ENCODE measurements at regions not wholly inside any gene's neighbourhood (a gene's known extent, or its start where the extent isn't known, plus 50 kb on each side); places are given as distances from the start of the nearest gene placed in this dataset.

GRCh38 chr18:22650247-22650646 lies 232.5 kb upstream of the CTAGE1 start:
- Histone ChIP-seq H3K9ac (ENCODE audit: low read depth in 1 of 3, low read length in 3 of 3) (no peak overlapping the region), H3K4me1 (ENCODE audit: control insufficient read depth in 3 of 3, insufficient read depth in 3 of 3, low read length in 3 of 3) (no peaks in the 10 kb centered on the region), H3K36me3 (ENCODE audit: control insufficient read depth in 3 of 3, insufficient read depth in 3 of 3, low read length in 3 of 3) (no peaks in the 10 kb centered on the region)

GRCh38 chr18:22657619-22658018 lies 239.9 kb upstream of the CTAGE1 start:
- no peak overlapping the region for H3K27ac ChIP-seq (ENCODE audit: low read depth, low read length)
- no peak overlapping the region for H3K9ac ChIP-seq (ENCODE audit: low read depth in 1 of 3, low read length in 3 of 3)
- H3K36me3 ChIP-seq (ENCODE audit: control insufficient read depth in 3 of 3, insufficient read depth in 3 of 3, low read length in 3 of 3), result no peaks in the 10 kb centered on the region
- no peaks in the 10 kb centered on the region for H3K27me3 ChIP-seq (ENCODE audit: control insufficient read depth in 3 of 3, insufficient read depth in 3 of 3, low read length in 3 of 3)
- H3K9me3 ChIP-seq (ENCODE audit: control insufficient read depth in 3 of 3, low read length in 3 of 3), result peaks cover 0 to 9% (median 2%) of the 10 kb centered on the region in 3 donors
- H3K4me3 ChIP-seq (ENCODE audit: low read length in 3 of 3), result no peak overlapping the region
- no peaks in the 10 kb centered on the region for H3K4me1 ChIP-seq (ENCODE audit: control insufficient read depth in 3 of 3, insufficient read depth in 3 of 3, low read length in 3 of 3)

More at GRCh38 chr18:22650247-22650646, 232.5 kb upstream of the CTAGE1 start:
- no peak overlapping the region for H3K4me3 ChIP-seq (ENCODE audit: low read length in 3 of 3)
- no peaks in the 10 kb centered on the region for H3K27me3 ChIP-seq (ENCODE audit: control insufficient read depth in 3 of 3, insufficient read depth in 3 of 3, low read length in 3 of 3)
- H3K27ac ChIP-seq (ENCODE audit: low read depth, low read length), result no peak overlapping the region
- H3K9me3 ChIP-seq (ENCODE audit: control insufficient read depth in 3 of 3, low read length in 3 of 3), result peaks cover 0 to 8% (median 0%) of the 10 kb centered on the region in 3 donors

GRCh38 chr18:22658318-22658717 lies 240.6 kb upstream of the CTAGE1 start:
- no peak overlapping the region for H3K9ac ChIP-seq (ENCODE audit: low read depth in 1 of 3, low read length in 3 of 3)
- H3K9me3 ChIP-seq (ENCODE audit: control insufficient read depth in 3 of 3, low read length in 3 of 3), result peaks cover 0 to 9% (median 2%) of the 10 kb centered on the region in 3 donors
- no peak overlapping the region for H3K4me3 ChIP-seq (ENCODE audit: low read length in 3 of 3)
- no peak overlapping the region for H3K27ac ChIP-seq (ENCODE audit: low read depth, low read length)
- H3K27me3 ChIP-seq (ENCODE audit: control insufficient read depth in 3 of 3, insufficient read depth in 3 of 3, low read length in 3 of 3), result no peaks in the 10 kb centered on the region
- H3K4me1 ChIP-seq (ENCODE audit: control insufficient read depth in 3 of 3, insufficient read depth in 3 of 3, low read length in 3 of 3), result no peaks in the 10 kb centered on the region
- H3K36me3 ChIP-seq (ENCODE audit: control insufficient read depth in 3 of 3, insufficient read depth in 3 of 3, low read length in 3 of 3), result no peaks in the 10 kb centered on the region

- Histone ChIP-seq H3K4me3 (ENCODE audit: low read length in 3 of 3) (no peak overlapping the region), H3K27ac (ENCODE audit: low read depth, low read length) (no peak overlapping the region), H3K9me3 (ENCODE audit: control insufficient read depth in 3 of 3, low read length in 3 of 3) (peaks cover 0 to 5% (median 2%) of the 10 kb centered on the region in 3 donors), H3K4me1 (ENCODE audit: control insufficient read depth in 3 of 3, insufficient read depth in 3 of 3, low read length in 3 of 3) (no peaks in the 10 kb centered on the region), H3K27me3 (ENCODE audit: control insufficient read depth in 3 of 3, insufficient read depth in 3 of 3, low read length in 3 of 3) (no peaks in the 10 kb centered on the region), H3K9ac (ENCODE audit: low read depth in 1 of 3, low read length in 3 of 3) (no peak overlapping the region), H3K36me3 (ENCODE audit: control insufficient read depth in 3 of 3, insufficient read depth in 3 of 3, low read length in 3 of 3) (no peaks in the 10 kb centered on the region)
Observed at GRCh38 chr18:22663378-22663777, 245.7 kb upstream of the CTAGE1 start.

- Histone ChIP-seq H3K9me3 (ENCODE audit: control insufficient read depth in 3 of 3, low read length in 3 of 3) (peaks cover 0 to 3% (median 2%) of the 10 kb centered on the region in 3 donors), H3K4me1 (ENCODE audit: control insufficient read depth in 3 of 3, insufficient read depth in 3 of 3, low read length in 3 of 3) (no peaks in the 10 kb centered on the region), H3K27me3 (ENCODE audit: control insufficient read depth in 3 of 3, insufficient read depth in 3 of 3, low read length in 3 of 3) (no peaks in the 10 kb centered on the region), H3K9ac (ENCODE audit: low read depth in 1 of 3, low read length in 3 of 3) (no peak overlapping the region), H3K4me3 (ENCODE audit: low read length in 3 of 3) (no peak overlapping the region), H3K36me3 (ENCODE audit: control insufficient read depth in 3 of 3, insufficient read depth in 3 of 3, low read length in 3 of 3) (no peaks in the 10 kb centered on the region), H3K27ac (ENCODE audit: low read depth, low read length) (no peak overlapping the region)
Observed at GRCh38 chr18:22666411-22666940, 248.8 kb upstream of the CTAGE1 start.

- no peaks in the 10 kb centered on the region for H3K36me3 ChIP-seq (ENCODE audit: control insufficient read depth in 3 of 3, insufficient read depth in 3 of 3, low read length in 3 of 3)
- H3K4me1 ChIP-seq (ENCODE audit: control insufficient read depth in 3 of 3, insufficient read depth in 3 of 3, low read length in 3 of 3), result no peaks in the 10 kb centered on the region
- H3K27ac ChIP-seq (ENCODE audit: low read depth, low read length), result no peak overlapping the region
- peaks cover 0 to 3% (median 2%) of the 10 kb centered on the region in 3 donors for H3K9me3 ChIP-seq (ENCODE audit: control insufficient read depth in 3 of 3, low read length in 3 of 3)
- no peak overlapping the region for H3K9ac ChIP-seq (ENCODE audit: low read depth in 1 of 3, low read length in 3 of 3)
- H3K27me3 ChIP-seq (ENCODE audit: control insufficient read depth in 3 of 3, insufficient read depth in 3 of 3, low read length in 3 of 3), result no peaks in the 10 kb centered on the region
- H3K4me3 ChIP-seq (ENCODE audit: low read length in 3 of 3), result no peak overlapping the region
Observed at GRCh38 chr18:22667156-22667555, 249.4 kb upstream of the CTAGE1 start.

GRCh38 chr18:22667616-22668422 lies 250.1 kb upstream of the CTAGE1 start:
- Histone ChIP-seq H3K36me3 (ENCODE audit: control insufficient read depth in 3 of 3, insufficient read depth in 3 of 3, low read length in 3 of 3) (no peaks in the 10 kb centered on the region), H3K4me1 (ENCODE audit: control insufficient read depth in 3 of 3, insufficient read depth in 3 of 3, low read length in 3 of 3) (no peaks in the 10 kb centered on the region), H3K4me3 (ENCODE audit: low read length in 3 of 3) (no peak overlapping the region), H3K9ac (ENCODE audit: low read depth in 1 of 3, low read length in 3 of 3) (no peak overlapping the region), H3K27me3 (ENCODE audit: control insufficient read depth in 3 of 3, insufficient read depth in 3 of 3, low read length in 3 of 3) (no peaks in the 10 kb centered on the region), H3K9me3 (ENCODE audit: control insufficient read depth in 3 of 3, low read length in 3 of 3) (peaks cover 0 to 3% (median 2%) of the 10 kb centered on the region in 3 donors), H3K27ac (ENCODE audit: low read depth, low read length) (no peak overlapping the region)

GRCh38 chr18:22668496-22668895 lies 250.8 kb upstream of the CTAGE1 start:
- Histone ChIP-seq H3K27ac (ENCODE audit: low read depth, low read length) (no peak overlapping the region), H3K27me3 (ENCODE audit: control insufficient read depth in 3 of 3, insufficient read depth in 3 of 3, low read length in 3 of 3) (no peaks in the 10 kb centered on the region), H3K36me3 (ENCODE audit: control insufficient read depth in 3 of 3, insufficient read depth in 3 of 3, low read length in 3 of 3) (no peaks in the 10 kb centered on the region), H3K4me3 (ENCODE audit: low read length in 3 of 3) (no peak overlapping the region), H3K9ac (ENCODE audit: low read depth in 1 of 3, low read length in 3 of 3) (no peak overlapping the region), H3K9me3 (ENCODE audit: control insufficient read depth in 3 of 3, low read length in 3 of 3) (peaks cover 0 to under 1% (median under 1%) of the 10 kb centered on the region in 3 donors), H3K4me1 (ENCODE audit: control insufficient read depth in 3 of 3, insufficient read depth in 3 of 3, low read length in 3 of 3) (no peaks in the 10 kb centered on the region)

GRCh38 chr18:22670914-22671313 lies 253.2 kb upstream of the CTAGE1 start:
- Histone ChIP-seq H3K27me3 (ENCODE audit: control insufficient read depth in 3 of 3, insufficient read depth in 3 of 3, low read length in 3 of 3) (no peaks in the 10 kb centered on the region), H3K36me3 (ENCODE audit: control insufficient read depth in 3 of 3, insufficient read depth in 3 of 3, low read length in 3 of 3) (no peaks in the 10 kb centered on the region), H3K4me3 (ENCODE audit: low read length in 3 of 3) (no peak overlapping the region), H3K9ac (ENCODE audit: low read depth in 1 of 3, low read length in 3 of 3) (no peak overlapping the region), H3K27ac (ENCODE audit: low read depth, low read length) (no peak overlapping the region), H3K4me1 (ENCODE audit: control insufficient read depth in 3 of 3, insufficient read depth in 3 of 3, low read length in 3 of 3) (no peaks in the 10 kb centered on the region), H3K9me3 (ENCODE audit: control insufficient read depth in 3 of 3, low read length in 3 of 3) (peaks cover 0 to 4% (median 0%) of the 10 kb centered on the region in 3 donors)

GRCh38 chr18:22673182-22673862 lies 255.6 kb upstream of the CTAGE1 start:
- H3K36me3 ChIP-seq (ENCODE audit: control insufficient read depth in 3 of 3, insufficient read depth in 3 of 3, low read length in 3 of 3), result no peaks in the 10 kb centered on the region
- H3K9ac ChIP-seq (ENCODE audit: low read depth in 1 of 3, low read length in 3 of 3), result no peak overlapping the region

More at GRCh38 chr18:22673182-22673862, 255.6 kb upstream of the CTAGE1 start:
- no peak overlapping the region for H3K27ac ChIP-seq (ENCODE audit: low read depth, low read length)
- H3K4me3 ChIP-seq (ENCODE audit: low read length in 3 of 3), result no peak overlapping the region
- no peaks in the 10 kb centered on the region for H3K27me3 ChIP-seq (ENCODE audit: control insufficient read depth in 3 of 3, insufficient read depth in 3 of 3, low read length in 3 of 3)
- peaks cover 0 to 4% (median 0%) of the 10 kb centered on the region in 3 donors for H3K9me3 ChIP-seq (ENCODE audit: control insufficient read depth in 3 of 3, low read length in 3 of 3)
- no peaks in the 10 kb centered on the region for H3K4me1 ChIP-seq (ENCODE audit: control insufficient read depth in 3 of 3, insufficient read depth in 3 of 3, low read length in 3 of 3)
